ENCODE measurements at regions not wholly inside any gene's neighbourhood (a gene's known extent, or its start where the extent isn't known, plus 50 kb on each side); places are given as distances from the start of the nearest gene placed in this dataset.

DNA sequence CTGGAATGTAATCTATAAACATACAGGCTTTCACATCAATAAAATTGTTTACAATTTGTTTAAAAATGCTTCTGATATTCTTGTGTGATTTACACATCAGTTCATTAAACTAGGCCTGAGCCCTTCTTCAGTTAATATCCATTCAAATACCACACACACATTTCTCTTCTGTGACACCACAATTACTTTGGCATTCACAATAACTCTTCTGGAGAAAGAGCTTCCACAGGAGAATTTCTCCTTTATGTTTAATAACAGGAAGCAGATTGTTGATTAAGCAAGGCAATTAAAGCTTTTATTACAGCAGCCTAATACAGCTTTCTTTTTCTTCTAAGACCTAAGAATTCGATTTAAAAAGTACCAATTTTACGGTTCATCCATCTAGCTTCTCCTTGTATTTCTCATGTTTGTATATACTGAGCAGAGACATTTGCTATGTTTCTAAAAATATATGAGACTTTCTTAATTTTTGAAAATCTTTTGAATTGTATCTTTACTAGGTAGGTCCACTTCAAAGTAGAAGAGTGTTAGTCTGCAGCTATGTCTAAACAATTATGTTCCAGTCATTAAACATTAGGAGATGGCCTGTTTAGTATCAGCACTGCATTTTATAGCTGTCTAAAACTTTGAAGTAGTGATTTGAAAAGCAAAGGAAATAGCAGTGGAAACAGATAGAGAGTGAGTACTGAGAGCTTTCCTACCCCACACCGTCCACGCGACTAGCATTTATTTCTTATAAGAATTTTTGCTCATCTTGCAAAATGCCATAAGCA, 511.1 kb upstream of the UBE2E2 start (continued):
- TF ChIP-seq, protein P1, sequence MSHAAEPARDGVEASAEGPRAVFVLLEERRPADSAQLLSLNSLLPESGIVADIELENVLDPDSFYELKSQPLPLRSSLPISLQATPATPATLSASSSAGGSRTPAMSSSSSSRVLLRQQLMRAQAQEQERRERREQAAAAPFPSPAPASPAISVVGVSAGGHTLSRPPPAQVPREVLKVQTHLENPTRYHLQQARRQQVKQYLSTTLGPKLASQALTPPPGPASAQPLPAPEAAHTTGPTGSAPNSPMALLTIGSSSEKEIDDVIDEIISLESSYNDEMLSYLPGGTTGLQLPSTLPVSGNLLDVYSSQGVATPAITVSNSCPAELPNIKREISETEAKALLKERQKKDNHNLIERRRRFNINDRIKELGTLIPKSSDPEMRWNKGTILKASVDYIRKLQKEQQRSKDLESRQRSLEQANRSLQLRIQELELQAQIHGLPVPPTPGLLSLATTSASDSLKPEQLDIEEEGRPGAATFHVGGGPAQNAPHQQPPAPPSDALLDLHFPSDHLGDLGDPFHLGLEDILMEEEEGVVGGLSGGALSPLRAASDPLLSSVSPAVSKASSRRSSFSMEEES (CRISPR knock-in tag; IDR thresholded peaks at IDR 0.05), result no peak
- TF ChIP-seq POLR3A (IDR thresholded peaks at IDR 0.05; ENCODE audit: borderline replicate concordance, extremely low read depth, insufficient read depth, insufficient read length) (no peak), SPI1 (IDR thresholded peaks at IDR 0.05; ENCODE audit: borderline replicate concordance, low read depth, low read length) (no peak), CREB3 (tag; conservative IDR thresholded peaks at IDR 0.05; ENCODE audit: low read depth) (no peak), SAP30 (IDR thresholded peaks at IDR 0.05; ENCODE audit: borderline replicate concordance, insufficient read depth, low read depth, low read length, poor library complexity, severe bottlenecking) (no peak), LARP7 (IDR thresholded peaks at IDR 0.05) (no peak), ZNF436 (CRISPR knock-in tag; IDR thresholded peaks at IDR 0.05) (no peak), ZNF408 (CRISPR knock-in tag; IDR thresholded peaks at IDR 0.05; ENCODE audit: low read depth) (no peak), PHB2 (IDR thresholded peaks at IDR 0.05; ENCODE audit: low read depth) (no peak)
- TF ChIP-seq, protein P2, sequence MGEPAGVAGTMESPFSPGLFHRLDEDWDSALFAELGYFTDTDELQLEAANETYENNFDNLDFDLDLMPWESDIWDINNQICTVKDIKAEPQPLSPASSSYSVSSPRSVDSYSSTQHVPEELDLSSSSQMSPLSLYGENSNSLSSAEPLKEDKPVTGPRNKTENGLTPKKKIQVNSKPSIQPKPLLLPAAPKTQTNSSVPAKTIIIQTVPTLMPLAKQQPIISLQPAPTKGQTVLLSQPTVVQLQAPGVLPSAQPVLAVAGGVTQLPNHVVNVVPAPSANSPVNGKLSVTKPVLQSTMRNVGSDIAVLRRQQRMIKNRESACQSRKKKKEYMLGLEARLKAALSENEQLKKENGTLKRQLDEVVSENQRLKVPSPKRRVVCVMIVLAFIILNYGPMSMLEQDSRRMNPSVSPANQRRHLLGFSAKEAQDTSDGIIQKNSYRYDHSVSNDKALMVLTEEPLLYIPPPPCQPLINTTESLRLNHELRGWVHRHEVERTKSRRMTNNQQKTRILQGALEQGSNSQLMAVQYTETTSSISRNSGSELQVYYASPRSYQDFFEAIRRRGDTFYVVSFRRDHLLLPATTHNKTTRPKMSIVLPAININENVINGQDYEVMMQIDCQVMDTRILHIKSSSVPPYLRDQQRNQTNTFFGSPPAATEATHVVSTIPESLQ (CRISPR knock-in tag; IDR thresholded peaks at IDR 0.05), result no peak
- TF ChIP-seq, protein P3, sequence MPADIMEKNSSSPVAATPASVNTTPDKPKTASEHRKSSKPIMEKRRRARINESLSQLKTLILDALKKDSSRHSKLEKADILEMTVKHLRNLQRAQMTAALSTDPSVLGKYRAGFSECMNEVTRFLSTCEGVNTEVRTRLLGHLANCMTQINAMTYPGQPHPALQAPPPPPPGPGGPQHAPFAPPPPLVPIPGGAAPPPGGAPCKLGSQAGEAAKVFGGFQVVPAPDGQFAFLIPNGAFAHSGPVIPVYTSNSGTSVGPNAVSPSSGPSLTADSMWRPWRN (IDR thresholded peaks at IDR 0.05; ENCODE audit: low read depth), result no peak
